Panc1 (cell line): ENCODE measurements at regions not wholly inside any gene's neighbourhood (a gene's known extent, or its start where the extent isn't known, plus 50 kb on each side); places are given as distances from the start of the nearest gene placed in this dataset.

Source experiments
- POLR2AphosphoS5 ChIP-seq: IDR thresholded peaks from 2 replicates; pipeline ENCODE4 v1.6.1; 2012; ENCODE audit warnings: mild to moderate bottlenecking, low read depth, low read length, moderate library complexity
- TF ChIP-seq, protein P1 (sequence below): fragments of 450-650 bp; IDR thresholded peaks from 2 replicates; pipeline ENCODE4 v1.5.1; 2017; ENCODE audit warnings: mild to moderate bottlenecking

DNA sequence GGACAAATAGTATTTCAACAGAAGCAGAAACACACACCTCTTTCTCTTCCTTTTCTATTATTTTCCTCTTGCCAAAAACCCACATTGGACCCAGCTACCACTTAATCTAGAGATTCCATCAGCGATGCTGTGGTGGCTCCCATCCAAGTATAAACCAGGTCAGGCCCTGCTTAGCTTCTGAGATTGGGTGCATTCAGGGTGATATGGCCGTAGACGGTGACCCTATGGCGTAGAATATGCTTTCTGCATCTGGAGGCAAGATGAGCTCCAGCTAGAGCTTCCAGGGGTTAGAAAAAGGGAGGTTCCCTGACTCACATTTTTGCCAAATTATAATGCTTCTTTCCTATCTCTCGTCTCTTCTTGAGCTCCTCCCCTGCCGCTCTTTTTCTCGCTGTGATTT, 66.5 kb downstream of the TNP1 start:
- TF ChIP-seq, protein P1, sequence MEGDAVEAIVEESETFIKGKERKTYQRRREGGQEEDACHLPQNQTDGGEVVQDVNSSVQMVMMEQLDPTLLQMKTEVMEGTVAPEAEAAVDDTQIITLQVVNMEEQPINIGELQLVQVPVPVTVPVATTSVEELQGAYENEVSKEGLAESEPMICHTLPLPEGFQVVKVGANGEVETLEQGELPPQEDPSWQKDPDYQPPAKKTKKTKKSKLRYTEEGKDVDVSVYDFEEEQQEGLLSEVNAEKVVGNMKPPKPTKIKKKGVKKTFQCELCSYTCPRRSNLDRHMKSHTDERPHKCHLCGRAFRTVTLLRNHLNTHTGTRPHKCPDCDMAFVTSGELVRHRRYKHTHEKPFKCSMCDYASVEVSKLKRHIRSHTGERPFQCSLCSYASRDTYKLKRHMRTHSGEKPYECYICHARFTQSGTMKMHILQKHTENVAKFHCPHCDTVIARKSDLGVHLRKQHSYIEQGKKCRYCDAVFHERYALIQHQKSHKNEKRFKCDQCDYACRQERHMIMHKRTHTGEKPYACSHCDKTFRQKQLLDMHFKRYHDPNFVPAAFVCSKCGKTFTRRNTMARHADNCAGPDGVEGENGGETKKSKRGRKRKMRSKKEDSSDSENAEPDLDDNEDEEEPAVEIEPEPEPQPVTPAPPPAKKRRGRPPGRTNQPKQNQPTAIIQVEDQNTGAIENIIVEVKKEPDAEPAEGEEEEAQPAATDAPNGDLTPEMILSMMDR, result no peak
- no peak for TF ChIP-seq POLR2AphosphoS5
